GM23248 (cell line): ENCODE measurements at regions not wholly inside any gene's neighbourhood (a gene's known extent, or its start where the extent isn't known, plus 50 kb on each side); places are given as distances from the start of the nearest gene placed in this dataset.

Source experiments
- EZH2 ChIP-seq: fragments of 200-600 bp; sonication (generic); IDR thresholded peaks from 2 replicates; pipeline ENCODE4 v1.6.1; 2018; ENCODE audit warnings: antibody characterized with exemption, mild to moderate bottlenecking; ENCODE audit not compliant: insufficient read depth, poor library complexity, severe bottlenecking
- EZH2phosphoT487 ChIP-seq: fragments of 200-600 bp; sonication (generic); IDR thresholded peaks from 2 replicates; pipeline ENCODE4 v1.6.1; 2018; ENCODE audit warnings: antibody characterized with exemption, moderate library complexity, mild to moderate bottlenecking, low read depth; ENCODE audit not compliant: insufficient read depth

GRCh38 chr20:12014736-12015135 lies 97.0 kb downstream of the BTBD3 start:
- TF ChIP-seq EZH2 = no peak
- TF ChIP-seq EZH2phosphoT487 = no peak
